ENCODE measurements at regions not wholly inside any gene's neighbourhood (a gene's known extent, or its start where the extent isn't known, plus 50 kb on each side); places are given as distances from the start of the nearest gene placed in this dataset.
"Not testable (repeated sequence)": the region's sequence is repeated elsewhere in the genome, so short reads cannot be mapped to it uniquely, and the experiment has no call there.

GRCh38 chr7:130943981-130944380, 210.0 kb upstream of the KLF14 start:
- no peak for DNase-seq (ENCODE audit: low read depth, low spot score)

DNA sequence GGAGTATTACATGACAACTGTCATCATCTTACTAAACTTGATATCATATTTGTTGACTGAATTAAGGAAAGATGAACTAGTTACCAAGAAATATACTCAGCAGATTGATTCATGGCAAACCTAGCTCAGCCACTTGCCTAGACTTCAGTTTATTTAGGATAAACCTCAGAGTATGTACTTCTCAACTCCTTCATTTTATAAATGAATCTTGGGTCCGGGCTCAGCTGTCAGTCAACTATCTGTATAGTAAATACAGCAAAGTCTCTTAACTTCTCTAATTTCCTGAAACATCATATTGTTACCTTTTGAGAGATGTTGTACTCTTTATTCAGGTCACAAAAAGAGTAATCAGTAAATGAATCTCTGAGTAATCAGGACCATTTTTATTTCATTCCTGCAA, 211.0 kb upstream of the KLF14 start:
- DNase-seq (ENCODE audit: low read depth, low spot score): no peak

DNA sequence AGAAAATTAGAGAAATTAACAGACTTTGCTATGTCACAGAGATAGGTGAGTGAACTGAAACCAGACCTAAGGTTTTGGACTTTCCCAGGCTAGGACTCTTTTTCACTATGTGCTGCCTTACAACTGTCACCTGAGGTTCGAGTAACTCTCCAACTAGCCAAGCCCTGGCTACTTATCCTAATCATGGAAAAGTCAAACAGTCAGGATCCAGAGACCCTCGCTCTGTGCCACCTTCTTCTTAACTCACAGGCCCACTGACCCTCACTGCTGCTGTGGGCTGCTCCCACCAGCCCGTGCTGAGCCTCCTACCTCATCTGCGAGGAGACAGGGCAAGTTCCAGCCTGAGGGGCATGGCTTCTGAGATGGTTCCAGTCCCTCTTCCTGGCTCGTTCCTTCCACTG, 211.4 kb upstream of the KLF14 start:
- DNase-seq (ENCODE audit: low read depth, low spot score): no peak

DNA sequence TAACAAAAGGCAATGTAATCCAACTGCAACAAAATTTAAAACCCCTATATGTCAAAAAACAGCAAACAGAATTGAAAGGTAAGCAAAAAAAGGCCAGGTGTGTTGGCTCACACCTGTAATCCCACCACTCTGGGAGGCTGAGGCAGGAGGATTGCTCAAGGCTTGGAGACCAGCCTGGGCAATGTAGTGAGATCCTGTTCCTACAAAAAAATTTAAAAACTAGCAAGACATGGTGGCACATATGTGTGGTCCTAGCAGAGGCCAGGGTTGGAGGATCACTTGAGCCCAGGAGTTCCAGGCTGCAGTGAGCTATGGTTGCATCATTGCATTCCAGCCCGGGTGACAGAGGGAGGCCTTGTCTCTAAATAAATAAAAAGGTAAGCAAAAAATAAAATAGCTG, 212.1 kb upstream of the KLF14 start:
- no peak for DNase-seq (ENCODE audit: low read depth, low spot score)

GRCh38 chr7:130947792-130948580, 214.0 kb upstream of the KLF14 start:
- no peak for DNase-seq (ENCODE audit: low read depth, low spot score)

DNA sequence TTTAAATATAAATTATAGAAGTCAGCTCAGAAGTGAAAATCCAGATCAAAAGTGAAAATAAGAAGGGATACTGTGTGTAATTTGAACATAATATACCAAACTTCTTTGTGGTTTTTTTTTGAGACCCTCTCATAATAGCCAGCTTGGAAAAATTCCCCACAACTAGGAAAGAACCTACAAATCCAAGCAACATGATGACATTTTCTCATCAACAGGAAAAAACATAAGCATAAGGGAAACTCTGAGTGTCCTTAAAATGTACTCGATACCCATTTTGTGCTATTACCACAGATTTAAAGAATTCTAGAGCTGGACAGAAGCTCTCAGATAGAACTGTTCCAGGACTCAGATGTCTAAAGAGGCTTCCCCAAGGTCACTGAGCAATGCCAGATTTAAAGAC, 214.8 kb upstream of the KLF14 start:
- DNase-seq (ENCODE audit: low read depth, low spot score): no peak

DNA sequence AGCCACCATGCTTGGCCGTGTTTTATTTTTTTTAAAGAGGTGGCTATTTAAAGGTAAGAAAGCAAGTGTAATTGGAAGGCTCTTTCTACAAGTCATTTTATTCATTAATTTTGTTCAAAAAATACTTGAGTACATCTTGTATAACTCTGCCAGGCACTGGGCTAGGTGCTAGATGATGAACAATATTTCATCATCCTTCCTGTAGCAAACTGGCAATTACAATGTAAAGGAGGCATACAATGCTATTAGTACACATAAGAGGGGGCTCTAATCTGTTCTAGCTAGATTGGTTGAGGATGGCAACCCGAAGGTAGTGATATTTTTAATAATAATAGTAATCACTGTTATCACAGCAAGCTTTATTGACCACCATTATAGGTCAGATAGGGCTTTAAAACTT, 215.5 kb upstream of the KLF14 start:
- no peak for DNase-seq (ENCODE audit: low read depth, low spot score)

DNA sequence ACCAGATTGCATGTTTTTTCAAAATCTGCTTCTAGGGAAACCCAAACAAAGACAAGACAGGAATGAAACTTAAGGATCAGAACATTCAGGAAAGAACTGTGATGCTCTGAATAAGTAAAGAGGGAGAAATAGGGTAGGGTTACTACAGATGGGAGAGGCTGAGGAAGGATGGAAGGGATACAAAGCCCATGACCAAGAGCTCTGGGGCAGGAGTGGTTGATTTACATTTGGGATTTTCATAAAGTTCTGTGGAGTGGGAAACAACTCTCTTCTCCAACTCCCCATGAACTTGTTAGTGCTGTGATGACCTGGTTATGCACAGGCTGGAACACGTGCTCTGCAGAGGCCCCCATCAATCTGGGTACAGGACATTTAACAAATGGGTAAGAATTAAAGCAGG, 216.0 kb upstream of the KLF14 start:
- DNase-seq (ENCODE audit: low read depth, low spot score): no peak

DNA sequence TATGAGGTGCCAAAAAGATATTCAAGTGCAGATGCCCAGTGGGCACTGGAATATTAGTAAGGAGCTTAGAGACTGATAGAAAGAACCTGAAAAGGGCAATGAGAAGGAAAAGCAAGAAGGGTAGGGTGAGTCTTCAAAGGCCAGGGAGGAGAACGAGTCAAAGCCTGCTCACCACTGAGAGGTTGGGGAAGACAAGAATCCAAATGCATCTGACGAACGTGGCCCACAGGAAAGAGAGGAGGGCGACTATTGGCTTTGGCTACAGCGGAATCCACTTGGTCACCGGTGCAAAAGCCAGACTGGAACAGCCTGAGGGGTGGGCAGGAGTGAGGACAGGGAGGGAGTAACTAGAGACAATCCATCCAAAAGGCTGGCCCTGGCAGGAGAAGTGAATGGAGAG, 216.7 kb upstream of the KLF14 start:
- DNase-seq (ENCODE audit: low read depth, low spot score): no peak

GRCh38 chr7:130951303-130951975, 217.4 kb upstream of the KLF14 start:
- no peak for DNase-seq (ENCODE audit: low read depth, low spot score)

DNA sequence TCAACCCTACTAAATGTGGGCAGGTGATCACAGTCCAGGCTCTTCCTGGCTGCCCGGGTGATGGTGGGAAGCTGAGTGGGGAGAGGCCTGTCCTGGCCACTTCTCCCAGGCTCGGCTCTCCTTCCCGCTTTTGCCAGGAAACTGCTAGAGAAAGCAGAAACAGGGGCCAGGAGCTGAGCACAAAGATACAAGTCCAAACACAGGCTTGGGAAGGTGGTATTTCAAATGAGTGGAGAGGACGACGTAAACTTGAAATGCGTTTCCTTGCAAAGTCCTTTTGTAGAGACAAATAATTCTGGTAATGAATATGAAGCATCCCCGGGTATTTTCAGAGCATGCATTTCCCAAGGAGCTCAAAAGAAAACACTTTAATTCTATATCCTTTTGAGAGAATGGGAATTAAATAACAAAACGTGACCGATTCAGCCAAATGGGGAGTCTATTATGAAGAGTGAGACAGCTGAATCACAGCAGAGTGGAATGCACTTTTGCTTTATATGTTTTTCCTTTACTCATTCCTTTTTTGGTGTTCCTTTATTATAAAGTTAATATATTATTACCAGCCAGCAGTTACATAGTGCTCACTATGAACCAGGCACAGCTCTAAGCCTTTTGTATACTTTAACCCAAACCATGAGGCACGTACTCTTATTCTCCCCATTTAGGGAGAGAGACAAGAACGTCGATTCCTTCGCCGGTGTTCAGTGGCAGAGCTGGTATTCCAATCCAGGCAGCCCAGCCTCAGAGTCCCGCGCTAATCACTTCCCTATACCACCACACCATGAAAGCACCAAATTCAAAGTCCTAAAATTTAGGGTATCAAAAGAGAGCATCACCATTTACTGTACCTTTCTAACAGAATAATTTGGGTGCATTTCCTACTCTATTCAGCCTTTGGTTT, 218.2 kb upstream of the KLF14 start:
- DNase-seq (ENCODE audit: low read depth, low spot score): no peak

GRCh38 chr7:130953196-130953595, 219.2 kb upstream of the KLF14 start:
- DNase-seq (ENCODE audit: low read depth, low spot score): no peak

DNA sequence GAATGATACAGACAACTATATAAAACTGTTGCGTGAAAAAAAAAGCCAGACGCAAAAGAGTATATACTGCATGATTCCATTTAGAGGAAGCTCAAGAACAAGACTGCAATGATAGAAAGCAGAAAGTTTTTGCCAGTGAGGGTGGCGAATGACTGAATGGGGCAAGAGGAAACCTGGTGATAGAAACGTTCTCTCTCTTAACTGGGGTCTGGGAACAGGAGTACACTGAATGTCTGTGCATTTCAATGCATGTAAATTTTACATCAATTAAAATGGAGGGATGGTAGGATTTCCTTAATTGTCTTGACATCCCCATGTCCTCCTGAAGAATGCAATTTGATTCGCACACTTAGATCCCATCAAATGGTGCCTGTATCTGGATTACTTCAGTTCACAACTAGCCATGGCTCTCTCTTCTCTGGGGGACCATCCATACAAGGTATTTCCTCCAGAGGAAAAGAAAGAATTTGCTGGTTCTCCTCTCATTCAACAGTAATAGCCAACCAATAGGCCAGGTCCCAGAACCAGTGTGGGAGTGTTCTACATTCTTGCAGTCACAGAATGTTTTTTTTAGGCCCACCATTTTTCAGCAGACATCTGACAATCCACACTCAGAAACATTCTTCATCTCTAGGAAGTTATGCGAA, 221.0 kb upstream of the KLF14 start:
- DNase-seq (ENCODE audit: low read depth, low spot score): no peak

- DNase-seq (ENCODE audit: low read depth, low spot score): no peak
Measured at GRCh38 chr7:130955565-130955919, 221.5 kb upstream of the KLF14 start.

DNA sequence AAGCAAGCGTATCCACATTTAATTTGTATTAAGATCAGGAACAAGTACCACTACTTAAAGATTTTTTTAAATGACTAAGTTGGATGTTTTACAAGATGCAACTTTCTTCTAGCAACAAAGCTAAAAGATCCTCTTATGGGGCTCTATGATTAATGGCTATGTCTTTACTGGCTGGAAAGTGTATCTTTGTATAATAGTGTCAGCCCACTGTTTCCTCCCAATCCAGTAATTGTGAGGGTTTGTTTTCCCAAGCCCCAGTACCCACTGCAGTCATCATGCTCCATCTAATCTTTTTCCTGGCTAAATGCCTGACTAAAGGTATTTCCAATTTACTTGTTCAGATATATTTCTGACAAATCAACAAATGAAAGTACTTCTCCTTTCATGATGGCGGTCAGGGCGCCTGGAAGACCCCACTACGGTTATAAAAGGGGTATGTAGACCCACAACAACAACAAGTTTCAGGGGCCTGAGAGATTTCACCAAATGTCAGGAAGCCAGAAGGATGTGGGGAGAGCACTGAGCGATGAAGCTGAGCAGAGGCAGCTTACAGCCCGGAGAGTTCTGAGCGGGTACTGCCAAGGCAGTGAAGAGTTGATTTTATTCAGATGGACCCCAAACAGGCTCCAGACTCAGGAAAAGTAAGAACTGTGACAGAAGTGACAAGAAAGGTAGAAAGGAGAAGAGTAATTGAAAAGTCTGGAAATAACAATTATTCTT, 222.6 kb upstream of the KLF14 start:
- no peak for DNase-seq (ENCODE audit: low read depth, low spot score)

- no peak for DNase-seq (ENCODE audit: low read depth, low spot score)
Measured at GRCh38 chr7:130957137-130957513, 223.1 kb upstream of the KLF14 start.

GRCh38 chr7:130957722-130958435, 223.9 kb upstream of the KLF14 start:
- not testable (repeated sequence) for DNase-seq (ENCODE audit: low read depth, low spot score)

GRCh38 chr7:130958846-130959245, 224.8 kb upstream of the KLF14 start:
- no peak for DNase-seq (ENCODE audit: low read depth, low spot score)

GRCh38 chr7:130959743-130960207, 225.8 kb upstream of the KLF14 start:
- DNase-seq (ENCODE audit: low read depth, low spot score): no peak

DNA sequence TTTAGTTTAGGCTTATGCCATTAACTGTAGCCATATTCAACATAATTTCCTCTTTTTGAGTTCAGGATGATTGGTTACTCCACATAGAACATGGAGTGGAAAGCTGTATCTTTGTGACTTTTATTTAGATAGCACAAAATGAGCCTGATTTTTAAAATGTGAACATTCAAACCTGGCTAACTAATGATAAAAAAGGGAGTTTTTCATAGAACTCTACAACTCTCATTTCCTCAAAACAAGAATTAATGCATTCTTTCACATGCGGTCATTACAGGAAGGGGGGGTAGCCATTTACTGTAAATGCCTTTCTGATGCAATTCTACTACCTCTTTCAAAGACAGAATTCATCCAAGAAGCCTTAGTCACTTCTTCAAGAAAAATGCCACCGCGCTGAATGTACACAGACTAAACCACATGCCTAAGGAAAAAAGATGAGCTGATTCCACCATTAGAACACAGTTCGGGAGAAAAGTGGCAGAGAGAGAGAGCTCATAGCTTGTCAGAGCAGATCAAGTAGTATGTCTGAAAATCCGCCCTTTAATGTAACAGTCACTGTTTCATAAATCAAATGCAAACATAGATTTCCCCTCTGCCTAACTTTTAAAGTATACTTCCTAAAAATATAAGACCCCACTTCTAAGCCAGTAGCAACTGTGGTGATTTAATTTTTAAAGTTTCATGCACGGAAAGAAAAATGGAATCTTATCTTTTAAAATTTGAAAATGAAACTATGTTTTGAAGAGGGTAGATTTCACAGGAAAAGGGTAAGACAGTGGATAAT, 226.4 kb upstream of the KLF14 start:
- no peak for DNase-seq (ENCODE audit: low read depth, low spot score)

Measured in ELF-1 (cell line).